Osteocyte (in vitro differentiated cells): ENCODE measurements at regions not wholly inside any gene's neighbourhood (a gene's known extent, or its start where the extent isn't known, plus 50 kb on each side); places are given as distances from the start of the nearest gene placed in this dataset.

Experiments used
- DNase-seq: peaks from one replicate; pipeline ENCODE4 v3.0.0; 2021; ENCODE audit warnings: mixed read lengths; ENCODE audit not compliant: unreplicated experiment; ENCODE audit errors: extremely low spot score
- H3K27ac Mint-ChIP-seq: one replicate; pipeline ENCODE4 v1.8.0; 2021; ENCODE audit warnings: mild to moderate bottlenecking, mixed read lengths; ENCODE audit not compliant: unreplicated experiment
- H3K27me3 Mint-ChIP-seq: one replicate; pipeline ENCODE4 v1.8.0; 2021; ENCODE audit warnings: mixed read lengths; ENCODE audit not compliant: unreplicated experiment
- H3K36me3 Mint-ChIP-seq: one replicate; pipeline ENCODE4 v1.8.0; 2021; ENCODE audit warnings: mixed read lengths; ENCODE audit not compliant: unreplicated experiment
- H3K4me1 Mint-ChIP-seq: one replicate; pipeline ENCODE4 v1.8.0; 2021; ENCODE audit warnings: mixed read lengths; ENCODE audit not compliant: unreplicated experiment
- H3K4me3 Mint-ChIP-seq: one replicate; pipeline ENCODE4 v1.8.0; 2021; ENCODE audit warnings: mild to moderate bottlenecking, moderate library complexity, mixed read lengths; ENCODE audit not compliant: unreplicated experiment
- H3K9me3 Mint-ChIP-seq: one replicate; pipeline ENCODE4 v1.8.0; 2021; ENCODE audit warnings: mixed read lengths; ENCODE audit not compliant: unreplicated experiment
- CTCF ChIP-seq: fragments of 200-600 bp; sonication (generic); IDR thresholded peaks from 2 replicates; pipeline ENCODE4 v1.5.0; 2021; ENCODE audit warnings: antibody characterized with exemption, mild to moderate bottlenecking, moderate library complexity

GRCh38 chr1:243970077-243970476 is 81.0 kb upstream of the ZBTB18 start:
- no peak for DNase-seq
- H3K9me3 Mint-ChIP-seq, result no peaks in the 10 kb centered on the region
- no peak overlapping the region for H3K27ac Mint-ChIP-seq
- H3K27me3 Mint-ChIP-seq, result no peaks in the 10 kb centered on the region
- no peaks in the 10 kb centered on the region for H3K36me3 Mint-ChIP-seq
- no peak overlapping the region for H3K4me3 Mint-ChIP-seq
- no peak for TF ChIP-seq CTCF
- H3K4me1 Mint-ChIP-seq, result peaks cover 26% of the 10 kb centered on the region

GRCh38 chr1:243968413-243968812 is 82.7 kb upstream of the ZBTB18 start:
- Mint-ChIP-seq H3K36me3 (no peaks in the 10 kb centered on the region), H3K27ac (peak overlapping the region; percentile 45), H3K4me3 (no peak overlapping the region), H3K9me3 (no peaks in the 10 kb centered on the region), H3K4me1 (peaks cover 26% of the 10 kb centered on the region), H3K27me3 (no peaks in the 10 kb centered on the region)
- no peak for TF ChIP-seq CTCF
- no peak for DNase-seq

- Mint-ChIP-seq H3K27me3 (no peaks in the 10 kb centered on the region), H3K36me3 (no peaks in the 10 kb centered on the region), H3K9me3 (no peaks in the 10 kb centered on the region), H3K27ac (no peak overlapping the region), H3K4me3 (no peak overlapping the region), H3K4me1 (peaks cover 29% of the 10 kb centered on the region)
- no peak for DNase-seq
- no peak for TF ChIP-seq CTCF
These were observed 86.2 kb upstream of the ZBTB18 start for GRCh38 chr1:243964915-243965314.

GRCh38 chr1:243963571-243963970 is 87.5 kb upstream of the ZBTB18 start:
- no peak for DNase-seq

GRCh38 chr1:243962541-243962940 is 88.5 kb upstream of the ZBTB18 start:
- Mint-ChIP-seq H3K9me3 (no peaks in the 10 kb centered on the region), H3K27ac (no peak overlapping the region), H3K27me3 (no peaks in the 10 kb centered on the region), H3K4me1 (peaks cover 7% of the 10 kb centered on the region), H3K36me3 (no peaks in the 10 kb centered on the region), H3K4me3 (no peak overlapping the region)
- no peak for DNase-seq
- TF ChIP-seq CTCF, result no peak

More at GRCh38 chr1:243963571-243963970, 87.5 kb upstream of the ZBTB18 start:
- H3K27ac Mint-ChIP-seq, result no peak overlapping the region
- H3K9me3 Mint-ChIP-seq, result no peaks in the 10 kb centered on the region
- no peaks in the 10 kb centered on the region for H3K36me3 Mint-ChIP-seq
- H3K4me1 Mint-ChIP-seq, result peaks cover 18% of the 10 kb centered on the region
- TF ChIP-seq CTCF, result no peak
- no peaks in the 10 kb centered on the region for H3K27me3 Mint-ChIP-seq
- no peak overlapping the region for H3K4me3 Mint-ChIP-seq
